NCI-H345 treated with DMSO at 0.1 percent for 48 hours (cell line): ENCODE measurements at regions not wholly inside any gene's neighbourhood (a gene's known extent, or its start where the extent isn't known, plus 50 kb on each side); places are given as distances from the start of the nearest gene placed in this dataset.
"Not testable (repeated sequence)": the region's sequence is repeated elsewhere in the genome, so short reads cannot be mapped to it uniquely, and the experiment has no call there.

ENCODE experiments used
- DNase-seq: peaks from one replicate; lab custom pipeline; 2025; ENCODE audit not compliant: unreplicated experiment; lab: John Stamatoyannopoulos, UW

GRCh38 chr7:69373171-69374043 is 224.9 kb upstream of the AUTS2 start:
- no peak for DNase-seq

- no peak for DNase-seq
These were observed 224.2 kb upstream of the AUTS2 start for GRCh38 chr7:69374044-69374425.

GRCh38 chr7:69377191-69377590 is 221.1 kb upstream of the AUTS2 start:
- no peak for DNase-seq

- no peak for DNase-seq
These were observed 209.7 kb upstream of the AUTS2 start for GRCh38 chr7:69388452-69389137.

- no peak for DNase-seq
These were observed 209.1 kb upstream of the AUTS2 start for GRCh38 chr7:69389216-69389615.

- not testable (repeated sequence) for DNase-seq
These were observed 204.4 kb upstream of the AUTS2 start for GRCh38 chr7:69393912-69394311.

- DNase-seq, result no peak
These were observed 203.1 kb upstream of the AUTS2 start for GRCh38 chr7:69395061-69395714.

GRCh38 chr7:69398986-69399385 is 199.3 kb upstream of the AUTS2 start:
- DNase-seq, result no peak

GRCh38 chr7:69399401-69399800 is 198.9 kb upstream of the AUTS2 start:
- no peak for DNase-seq

- DNase-seq, result no peak
These were observed 195.6 kb upstream of the AUTS2 start for GRCh38 chr7:69402696-69403095.

- no peak for DNase-seq
These were observed 195.1 kb upstream of the AUTS2 start for GRCh38 chr7:69403169-69403568.

- no peak for DNase-seq
These were observed 187.3 kb upstream of the AUTS2 start for GRCh38 chr7:69411018-69411417.

GRCh38 chr7:69411466-69411865 is 186.8 kb upstream of the AUTS2 start:
- DNase-seq, result no peak

GRCh38 chr7:69412331-69413146 is 185.7 kb upstream of the AUTS2 start:
- DNase-seq, result no peak

GRCh38 chr7:69414555-69414954 is 183.7 kb upstream of the AUTS2 start:
- no peak for DNase-seq

- no peak for DNase-seq
These were observed 179.2 kb upstream of the AUTS2 start for GRCh38 chr7:69418869-69419670.

- no peak for DNase-seq
These were observed 178.3 kb upstream of the AUTS2 start for GRCh38 chr7:69419934-69420333.

- DNase-seq, result no peak
These were observed 175.7 kb upstream of the AUTS2 start for GRCh38 chr7:69422574-69422985.

- no peak for DNase-seq
These were observed 171.6 kb upstream of the AUTS2 start for GRCh38 chr7:69426705-69427104.

GRCh38 chr7:69428089-69428488 is 170.2 kb upstream of the AUTS2 start:
- DNase-seq, result no peak
